ENCODE measurements at regions not wholly inside any gene's neighbourhood (a gene's known extent, or its start where the extent isn't known, plus 50 kb on each side); places are given as distances from the start of the nearest gene placed in this dataset.

- Histone ChIP-seq H3K27me3 (replicated peaks; ENCODE audit: insufficient read depth) (no peaks in the 10 kb centered on the region), H3K36me3 (no peaks in the 10 kb centered on the region), H3K27ac (no peak overlapping the region), H3K9me3 (no peaks in the 10 kb centered on the region), H3K4me1 (replicated peaks) (no peaks in the 10 kb centered on the region), H3K4me3 (no peak overlapping the region)
- TF ChIP-seq POLR2AphosphoS5 (IDR thresholded peaks at IDR 0.05) (no peak), CTCF (IDR thresholded peaks at IDR 0.05) (no peak), POLR2A (IDR thresholded peaks at IDR 0.05) (no peak)
- intact Hi-C loops (cut with DNase I), result no loop called here
- DNase-seq (ENCODE audit: low spot score), result no peak
- WGBS, result 93% methylated on average over 3 of the region's 3 CpGs
Observed at GRCh38 chrX:129019412-129019811, 503.9 kb downstream of the SMARCA1 start.

- Histone ChIP-seq H3K4me1 (replicated peaks) (no peaks in the 10 kb centered on the region), H3K36me3 (no peaks in the 10 kb centered on the region), H3K27me3 (replicated peaks; ENCODE audit: insufficient read depth) (no peaks in the 10 kb centered on the region), H3K9me3 (no peaks in the 10 kb centered on the region), H3K4me3 (no peak overlapping the region), H3K27ac (no peak overlapping the region)
- TF ChIP-seq POLR2AphosphoS5 (IDR thresholded peaks at IDR 0.05), result no peak
- TF ChIP-seq POLR2A (IDR thresholded peaks at IDR 0.05), result no peak
- no peak for TF ChIP-seq CTCF (IDR thresholded peaks at IDR 0.05)
- DNase-seq (ENCODE audit: low spot score), result no peak
- WGBS, result no CpG with 5 or more reads among the region's 1 CpG
- intact Hi-C loops (cut with DNase I), result no loop called here
Observed at GRCh38 chrX:129015381-129015780, 507.9 kb downstream of the SMARCA1 start.

GRCh38 chrX:129013574-129013973 is 509.7 kb downstream of the SMARCA1 start:
- DNase-seq (ENCODE audit: low spot score), result no peak
- 76% methylated on average over 3 of the region's 3 CpGs for WGBS
- no peaks in the 10 kb centered on the region for H3K27me3 ChIP-seq (replicated peaks; ENCODE audit: insufficient read depth)
- TF ChIP-seq POLR2A (IDR thresholded peaks at IDR 0.05), result no peak
- no peak for TF ChIP-seq CTCF (IDR thresholded peaks at IDR 0.05)
- no peak for TF ChIP-seq POLR2AphosphoS5 (IDR thresholded peaks at IDR 0.05)
- H3K9me3 ChIP-seq, result no peaks in the 10 kb centered on the region
- no peaks in the 10 kb centered on the region for H3K36me3 ChIP-seq
- no peak overlapping the region for H3K4me3 ChIP-seq
- H3K4me1 ChIP-seq (replicated peaks), result no peaks in the 10 kb centered on the region
- intact Hi-C loops (cut with DNase I), result no loop called here
- H3K27ac ChIP-seq, result no peak overlapping the region

GRCh38 chrX:129007631-129008030 is 515.7 kb downstream of the SMARCA1 start:
- no peaks in the 10 kb centered on the region for H3K27me3 ChIP-seq (replicated peaks; ENCODE audit: insufficient read depth)
- TF ChIP-seq POLR2AphosphoS5 (IDR thresholded peaks at IDR 0.05) (no peak), CTCF (IDR thresholded peaks at IDR 0.05) (no peak), POLR2A (IDR thresholded peaks at IDR 0.05) (no peak)
- no peak for DNase-seq (ENCODE audit: low spot score)
- intact Hi-C loops (cut with DNase I), result no loop called here
- no peak overlapping the region for H3K4me3 ChIP-seq
- H3K4me1 ChIP-seq (replicated peaks), result no peaks in the 10 kb centered on the region
- no peak overlapping the region for H3K27ac ChIP-seq
- no peaks in the 10 kb centered on the region for H3K36me3 ChIP-seq
- 49% methylated on average over 3 of the region's 3 CpGs for WGBS
- no peaks in the 10 kb centered on the region for H3K9me3 ChIP-seq

- Histone ChIP-seq H3K27me3 (replicated peaks; ENCODE audit: insufficient read depth) (no peaks in the 10 kb centered on the region), H3K4me3 (no peak overlapping the region), H3K36me3 (no peaks in the 10 kb centered on the region), H3K27ac (no peak overlapping the region), H3K4me1 (replicated peaks) (no peaks in the 10 kb centered on the region), H3K9me3 (no peaks in the 10 kb centered on the region)
- intact Hi-C loops (cut with DNase I), result no loop called here
- no peak for TF ChIP-seq POLR2A (IDR thresholded peaks at IDR 0.05)
- no peak for TF ChIP-seq POLR2AphosphoS5 (IDR thresholded peaks at IDR 0.05)
- TF ChIP-seq CTCF (IDR thresholded peaks at IDR 0.05), result no peak
- no peak for DNase-seq (ENCODE audit: low spot score)
- 45% methylated on average over 5 of the region's 5 CpGs for WGBS
Observed at GRCh38 chrX:129006491-129006890, 516.8 kb downstream of the SMARCA1 start.

Data from prostate gland (tissue), 2 donors.